Fibroblast of villous mesenchyme (primary cell): ENCODE measurements at regions not wholly inside any gene's neighbourhood (a gene's known extent, or its start where the extent isn't known, plus 50 kb on each side); places are given as distances from the start of the nearest gene placed in this dataset.

Source experiments
- DNase-seq: peaks from one replicate; pipeline ENCODE4 v3.0.0-alpha.2; 2010; ENCODE audit warnings: low read depth
- H3K4me3 ChIP-seq: 2 replicates; pipeline ENCODE4 v1.5.1; 2011; ENCODE audit warnings: low read depth, mild to moderate bottlenecking, low read length
- TF ChIP-seq, protein P1 (sequence below): IDR thresholded peaks from 2 replicates; pipeline ENCODE4 v1.5.1; 2012; ENCODE audit warnings: low read depth, mild to moderate bottlenecking, low read length; ENCODE audit not compliant: insufficient read depth

DNA sequence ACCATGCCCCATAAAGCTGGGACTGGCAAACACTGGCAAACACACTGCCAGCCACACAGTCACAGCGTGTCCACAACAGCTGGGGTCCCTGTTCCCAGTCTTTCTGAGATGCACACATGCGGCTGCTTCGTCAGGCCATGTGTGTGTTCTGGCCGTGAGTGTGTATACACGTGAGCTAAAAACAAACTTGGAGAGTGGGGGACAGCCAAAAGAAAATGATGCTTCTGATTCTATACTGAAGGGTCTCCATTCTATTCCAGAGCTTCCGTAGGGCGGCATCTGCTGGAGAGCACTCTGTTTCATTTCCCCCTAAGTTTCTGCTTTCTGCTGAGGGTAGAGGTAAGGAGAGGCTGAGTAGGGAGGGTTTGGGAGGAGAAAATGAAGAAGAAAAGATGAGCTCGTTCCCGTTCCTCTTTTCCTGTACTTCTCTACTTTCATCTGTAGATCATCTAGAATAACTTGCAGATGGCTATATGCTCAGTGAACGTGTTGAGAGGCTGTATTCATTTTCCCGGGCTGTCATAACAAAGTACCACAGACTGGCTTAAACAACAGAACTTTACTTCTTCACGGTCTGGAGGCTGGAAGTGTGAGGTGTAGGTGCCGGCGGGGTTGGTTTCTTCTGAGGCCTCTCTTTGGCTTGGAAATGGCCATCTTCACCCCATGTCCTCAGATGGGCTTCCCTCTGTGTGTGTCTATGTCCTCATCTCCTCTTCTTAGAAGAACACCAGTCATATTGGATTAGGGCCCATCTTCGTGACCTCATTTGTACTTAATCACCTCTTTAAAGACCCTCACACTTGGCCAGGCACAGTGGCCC, 151.6 kb downstream of the TOMM20 start:
- DNase-seq = no peak
- H3K4me3 ChIP-seq = no peak overlapping the region
- TF ChIP-seq, protein P1, sequence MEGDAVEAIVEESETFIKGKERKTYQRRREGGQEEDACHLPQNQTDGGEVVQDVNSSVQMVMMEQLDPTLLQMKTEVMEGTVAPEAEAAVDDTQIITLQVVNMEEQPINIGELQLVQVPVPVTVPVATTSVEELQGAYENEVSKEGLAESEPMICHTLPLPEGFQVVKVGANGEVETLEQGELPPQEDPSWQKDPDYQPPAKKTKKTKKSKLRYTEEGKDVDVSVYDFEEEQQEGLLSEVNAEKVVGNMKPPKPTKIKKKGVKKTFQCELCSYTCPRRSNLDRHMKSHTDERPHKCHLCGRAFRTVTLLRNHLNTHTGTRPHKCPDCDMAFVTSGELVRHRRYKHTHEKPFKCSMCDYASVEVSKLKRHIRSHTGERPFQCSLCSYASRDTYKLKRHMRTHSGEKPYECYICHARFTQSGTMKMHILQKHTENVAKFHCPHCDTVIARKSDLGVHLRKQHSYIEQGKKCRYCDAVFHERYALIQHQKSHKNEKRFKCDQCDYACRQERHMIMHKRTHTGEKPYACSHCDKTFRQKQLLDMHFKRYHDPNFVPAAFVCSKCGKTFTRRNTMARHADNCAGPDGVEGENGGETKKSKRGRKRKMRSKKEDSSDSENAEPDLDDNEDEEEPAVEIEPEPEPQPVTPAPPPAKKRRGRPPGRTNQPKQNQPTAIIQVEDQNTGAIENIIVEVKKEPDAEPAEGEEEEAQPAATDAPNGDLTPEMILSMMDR = no peak

DNA sequence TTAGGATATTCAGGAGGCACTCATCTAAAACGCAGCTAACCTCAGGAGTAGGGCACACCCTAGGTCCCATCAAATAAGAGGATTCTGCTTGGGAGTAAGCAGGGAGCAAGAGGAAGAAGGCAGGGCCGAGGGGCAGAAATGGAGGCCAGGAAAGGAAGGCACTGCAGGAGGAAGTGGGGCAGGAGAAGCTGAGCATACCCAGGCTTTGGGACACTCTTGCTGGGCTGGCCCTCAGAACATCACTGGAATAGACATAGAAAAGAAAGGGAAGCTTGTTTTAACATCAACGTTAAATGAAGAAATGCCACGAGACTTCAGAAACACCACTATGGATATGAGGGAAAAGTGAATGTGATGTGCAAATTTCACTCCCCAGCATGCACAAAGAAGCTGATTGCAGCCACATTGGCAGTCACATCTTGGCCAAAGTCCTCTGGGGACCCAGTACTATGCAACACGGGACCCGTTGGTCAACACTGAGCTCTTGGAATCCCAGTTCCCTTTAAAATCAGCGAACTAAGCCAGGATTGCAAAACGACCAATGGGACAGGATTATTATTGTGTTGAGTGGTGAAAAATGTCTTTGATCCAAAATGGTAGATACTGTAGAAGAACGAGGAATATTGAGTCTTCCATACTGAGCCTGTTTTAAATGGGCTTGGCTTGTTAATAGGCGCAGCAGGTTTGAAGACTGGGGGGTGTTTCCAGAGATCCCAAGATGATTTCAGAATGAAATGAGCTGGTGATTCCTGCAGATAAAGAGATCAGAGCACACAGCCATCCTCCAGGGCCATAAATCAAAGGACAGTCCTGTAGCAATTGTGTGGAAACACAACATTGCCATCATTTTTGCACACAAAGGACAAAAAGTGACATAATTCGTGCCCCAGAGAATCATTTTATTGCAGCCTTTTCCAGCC, 152.4 kb downstream of the TOMM20 start:
- TF ChIP-seq, protein P1 = no peak
- no peak overlapping the region for H3K4me3 ChIP-seq
- DNase-seq = peak; percentile 21

DNA sequence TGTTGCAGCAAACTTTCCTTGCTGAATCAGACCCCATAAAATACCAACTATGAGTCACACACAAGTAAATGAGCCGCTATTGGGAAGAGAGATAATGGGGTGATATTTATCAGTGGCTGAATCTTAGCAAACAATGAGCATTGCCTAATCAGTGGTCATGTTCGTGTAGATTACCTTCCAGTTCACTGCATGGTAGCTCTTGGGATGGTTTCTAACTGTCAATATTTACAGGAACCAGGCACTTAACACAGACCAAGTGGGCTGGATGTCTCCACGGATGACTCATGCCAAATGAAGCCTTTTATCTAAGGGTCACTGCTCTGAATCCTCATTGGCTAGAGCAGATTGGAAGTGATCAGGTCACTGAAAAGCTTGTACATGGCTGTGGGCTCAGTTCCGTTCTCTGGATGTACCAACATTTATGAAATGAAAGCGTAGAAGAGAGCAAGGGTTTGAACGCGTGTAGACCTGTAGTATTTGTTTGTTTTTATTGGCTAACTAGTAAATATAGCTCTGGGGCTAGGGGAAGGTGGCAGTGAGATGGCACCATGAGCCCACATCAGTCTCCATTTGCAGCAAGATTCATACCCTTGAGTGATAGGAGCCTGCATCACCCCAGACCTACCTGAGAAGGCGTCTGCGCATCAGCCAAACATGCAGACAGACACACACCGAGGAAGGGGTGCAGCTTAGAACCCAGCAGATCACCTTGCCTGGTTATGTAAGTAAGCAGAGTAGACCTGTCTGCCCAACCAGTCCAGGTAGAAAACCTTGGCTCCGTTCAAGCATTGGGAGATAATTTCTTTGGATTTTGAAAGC, 153.3 kb downstream of the TOMM20 start:
- TF ChIP-seq, protein P1 = no peak
- H3K4me3 ChIP-seq = no peak overlapping the region
- DNase-seq = peak; percentile 99

DNA sequence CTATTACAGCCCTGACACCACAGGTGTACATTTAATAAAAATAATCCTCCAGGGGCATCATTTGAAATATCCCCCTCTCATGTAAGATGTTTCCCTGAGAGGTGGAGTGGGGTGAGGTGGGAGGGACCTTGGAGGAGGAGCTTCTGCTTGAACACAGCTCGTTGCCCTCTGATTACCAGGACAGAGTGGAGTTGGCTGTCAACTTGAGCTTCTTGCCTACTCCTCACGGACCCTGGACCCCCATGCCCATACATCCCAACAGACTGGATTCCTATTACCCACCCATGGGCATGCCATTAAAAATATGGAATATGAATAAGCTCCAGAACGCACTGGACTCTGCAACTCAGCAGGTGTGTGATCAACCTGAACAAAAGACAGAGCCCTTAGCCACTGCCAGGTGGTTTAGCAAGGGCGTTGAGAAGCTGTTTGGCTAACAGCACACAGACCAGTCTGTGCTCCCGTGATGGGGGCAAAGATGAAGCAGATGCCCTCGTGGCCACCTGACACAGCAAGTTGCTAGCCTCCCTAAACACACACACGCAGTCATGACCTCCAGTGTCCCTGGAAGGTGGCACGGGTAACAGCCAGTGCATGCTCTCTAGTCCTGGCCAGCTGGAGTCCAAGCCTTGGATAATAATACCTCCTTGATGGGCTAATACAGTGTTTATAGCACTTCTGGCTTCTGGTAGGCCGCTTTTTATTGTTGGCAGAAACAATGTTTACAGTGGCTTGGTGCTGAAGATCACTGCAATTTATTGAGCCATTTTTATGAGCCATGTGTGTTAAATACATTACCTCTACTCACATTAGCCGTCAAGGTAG, 155.0 kb downstream of the TOMM20 start:
- peak; percentile 35 for DNase-seq
- TF ChIP-seq, protein P1 = no peak
- no peak overlapping the region for H3K4me3 ChIP-seq

DNA sequence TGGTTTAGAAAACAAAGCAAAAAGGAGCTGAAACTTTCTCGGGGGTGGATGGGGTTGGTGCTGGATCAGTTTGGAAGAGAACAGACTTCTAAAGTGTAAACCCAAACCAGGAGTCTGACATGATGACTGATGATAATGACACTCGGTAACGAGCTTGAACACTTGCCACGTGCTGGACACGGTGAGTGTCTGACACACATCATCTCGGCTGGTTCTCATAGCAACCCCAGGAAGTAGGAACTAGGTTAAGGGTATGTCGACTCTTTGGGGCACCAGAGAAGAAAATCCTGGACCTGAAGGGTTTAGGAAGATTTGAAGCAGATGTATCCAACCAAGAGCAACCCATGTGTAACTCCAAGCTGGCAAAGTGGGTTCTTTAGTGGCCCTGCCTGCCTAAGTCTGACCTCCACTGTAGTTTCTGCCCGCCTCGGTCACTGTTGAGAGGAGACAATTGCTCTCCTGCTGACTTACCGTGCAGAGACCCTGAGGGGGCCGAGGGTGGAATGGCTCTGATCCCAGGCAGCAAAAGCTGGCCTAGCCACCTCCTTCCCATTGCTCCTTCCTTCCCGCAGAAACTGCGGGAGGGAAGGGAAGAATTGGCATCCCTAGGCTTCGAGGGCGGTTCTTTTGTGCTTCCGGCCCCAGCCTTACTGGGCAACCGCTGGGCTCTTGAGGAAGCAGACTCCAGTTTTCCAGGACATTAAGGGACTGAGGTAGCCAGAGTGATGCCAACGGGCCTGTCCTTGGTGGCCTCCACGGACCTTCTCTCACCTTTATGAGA, 156.0 kb downstream of the TOMM20 start:
- no peak for DNase-seq
- H3K4me3 ChIP-seq = no peak overlapping the region
- TF ChIP-seq, protein P1 = no peak
